ENCODE measurements at regions not wholly inside any gene's neighbourhood (a gene's known extent, or its start where the extent isn't known, plus 50 kb on each side); places are given as distances from the start of the nearest gene placed in this dataset.

GRCh38 chr9:105958587-105958986 is 264.2 kb downstream of the TMEM38B start:
- Histone ChIP-seq H3K9me3 (no peaks in the 10 kb centered on the region), H3K27ac (no peak overlapping the region), H3K27me3 (no peaks in the 10 kb centered on the region), H3K36me3 (no peaks in the 10 kb centered on the region), H3K4me3 (no peak overlapping the region), H3K4me1 (no peaks in the 10 kb centered on the region)
- DNase-seq: no peak
- no peak for TF ChIP-seq CTCF (IDR thresholded peaks at IDR 0.05)
- TF ChIP-seq POLR2A (IDR thresholded peaks at IDR 0.05): no peak

- no peaks in the 10 kb centered on the region for H3K27me3 ChIP-seq
- H3K4me3 ChIP-seq: no peak overlapping the region
- no peaks in the 10 kb centered on the region for H3K4me1 ChIP-seq
- H3K27ac ChIP-seq: no peak overlapping the region
- TF ChIP-seq CTCF (IDR thresholded peaks at IDR 0.05): no peak
- no peak for TF ChIP-seq POLR2A (IDR thresholded peaks at IDR 0.05)
- H3K36me3 ChIP-seq: no peaks in the 10 kb centered on the region
- no peak for DNase-seq
- no peaks in the 10 kb centered on the region for H3K9me3 ChIP-seq
These were observed 265.2 kb downstream of the TMEM38B start for GRCh38 chr9:105959531-105959930.

GRCh38 chr9:105963343-105964099 is 269.2 kb downstream of the TMEM38B start:
- H3K4me3 ChIP-seq: no peak overlapping the region
- H3K36me3 ChIP-seq: no peaks in the 10 kb centered on the region
- no peaks in the 10 kb centered on the region for H3K9me3 ChIP-seq
- no peaks in the 10 kb centered on the region for H3K4me1 ChIP-seq
- TF ChIP-seq CTCF (IDR thresholded peaks at IDR 0.05) (no peak), POLR2A (IDR thresholded peaks at IDR 0.05) (no peak)
- no peak for DNase-seq
- H3K27ac ChIP-seq: no peak overlapping the region
- H3K27me3 ChIP-seq: no peaks in the 10 kb centered on the region

GRCh38 chr9:105964156-105964555 is 269.8 kb downstream of the TMEM38B start:
- TF ChIP-seq POLR2A (IDR thresholded peaks at IDR 0.05) (no peak), CTCF (IDR thresholded peaks at IDR 0.05) (no peak)
- Histone ChIP-seq H3K4me3 (no peak overlapping the region), H3K4me1 (no peaks in the 10 kb centered on the region), H3K27ac (no peak overlapping the region), H3K9me3 (no peaks in the 10 kb centered on the region), H3K36me3 (no peaks in the 10 kb centered on the region), H3K27me3 (no peaks in the 10 kb centered on the region)
- no peak for DNase-seq

- no peak for TF ChIP-seq POLR2A (IDR thresholded peaks at IDR 0.05)
- TF ChIP-seq CTCF (IDR thresholded peaks at IDR 0.05): no peak
- Histone ChIP-seq H3K36me3 (no peaks in the 10 kb centered on the region), H3K4me3 (no peak overlapping the region), H3K4me1 (no peaks in the 10 kb centered on the region), H3K27ac (no peak overlapping the region), H3K9me3 (no peaks in the 10 kb centered on the region), H3K27me3 (no peaks in the 10 kb centered on the region)
- DNase-seq: no peak
These were observed 272.5 kb downstream of the TMEM38B start for GRCh38 chr9:105966834-105967233.

Measured in Peyer's patch (tissue), 4 donors.